HG02870 (cell line): ENCODE measurements at regions not wholly inside any gene's neighbourhood (a gene's known extent, or its start where the extent isn't known, plus 50 kb on each side); places are given as distances from the start of the nearest gene placed in this dataset.
"Not testable (repeated sequence)": the region's sequence is repeated elsewhere in the genome, so short reads cannot be mapped to it uniquely, and the experiment has no call there.

Experiments
- ATAC-seq: cut with Tn5 transposase; IDR thresholded peaks from one replicate; pipeline ENCODE4 v1.9.1; 2021; ENCODE audit warnings: mild to moderate bottlenecking, moderate library complexity; ENCODE audit not compliant: unreplicated experiment

DNA sequence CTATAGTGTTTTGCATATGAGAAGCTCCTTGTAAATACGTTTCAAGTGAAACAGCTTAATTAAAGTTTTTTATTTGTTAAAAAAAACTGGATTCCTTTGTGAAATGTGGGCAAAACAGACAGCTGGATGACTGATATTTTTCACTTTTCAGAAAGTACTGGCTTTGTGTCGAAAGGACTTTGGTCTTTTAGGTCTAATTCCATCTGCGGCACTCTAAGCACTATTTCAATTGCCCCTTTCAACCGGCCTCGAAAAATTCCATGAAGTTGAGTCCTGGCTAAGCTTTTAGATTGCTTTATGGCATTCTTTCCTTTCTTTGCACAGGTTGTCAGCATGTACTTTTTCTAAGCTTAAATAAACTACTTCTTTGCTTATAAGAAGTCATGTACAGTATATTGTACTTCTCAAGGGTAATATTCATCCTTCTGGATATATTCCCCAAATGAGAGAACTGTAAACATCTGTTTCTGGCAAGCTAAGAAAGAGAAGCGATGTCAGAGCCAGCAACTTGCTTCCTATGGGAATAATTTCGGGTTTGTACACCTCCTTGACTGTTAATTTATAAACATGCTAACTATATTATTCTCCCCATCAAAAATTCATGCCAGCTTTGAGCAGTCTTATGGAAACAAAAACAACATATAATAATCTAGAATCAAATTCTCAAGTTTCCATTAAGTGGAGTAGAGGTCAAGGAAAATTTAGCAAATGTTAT is 611.3 kb downstream of the ETNK1 start:
- ATAC-seq, result no peak

DNA sequence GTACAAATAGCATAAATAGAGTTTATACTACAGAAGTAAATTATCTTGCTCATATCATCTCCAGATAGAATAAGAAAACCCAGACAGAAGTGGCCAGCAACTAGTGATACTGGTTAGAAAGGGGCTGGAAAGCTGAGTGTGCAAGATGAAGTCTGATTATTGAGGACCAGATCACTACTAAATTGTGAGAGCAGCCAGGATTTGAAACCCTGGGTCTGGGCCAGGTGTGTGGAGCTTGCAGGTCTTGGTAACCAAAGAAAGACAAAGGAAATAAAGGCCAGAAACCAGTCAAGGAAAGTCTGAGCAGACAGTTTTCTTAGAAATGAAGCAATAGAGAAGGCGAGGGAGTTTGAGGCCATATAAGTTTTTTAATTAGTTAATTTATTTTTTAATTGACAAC is 611.8 kb downstream of the ETNK1 start:
- ATAC-seq, result no peak

DNA sequence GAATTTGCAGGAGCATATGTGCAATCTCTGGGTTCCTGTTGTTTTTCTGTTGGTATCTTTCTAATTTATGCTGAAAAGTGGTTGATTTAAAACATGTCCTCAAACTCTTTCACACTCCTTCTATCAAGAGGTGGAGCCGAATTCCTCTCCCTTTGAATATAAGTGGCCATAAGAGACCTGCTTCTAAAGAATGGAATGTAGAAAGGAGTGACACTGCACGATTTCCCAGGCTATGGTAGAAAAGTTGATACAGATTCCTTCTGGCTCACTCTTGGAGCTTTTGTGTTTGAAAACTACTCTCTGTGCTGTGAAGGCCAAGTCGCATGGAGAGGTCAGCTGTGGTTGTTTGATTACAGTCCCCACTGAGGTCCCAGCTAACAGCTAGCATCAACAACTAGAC is 613.2 kb downstream of the ETNK1 start:
- no peak for ATAC-seq

DNA sequence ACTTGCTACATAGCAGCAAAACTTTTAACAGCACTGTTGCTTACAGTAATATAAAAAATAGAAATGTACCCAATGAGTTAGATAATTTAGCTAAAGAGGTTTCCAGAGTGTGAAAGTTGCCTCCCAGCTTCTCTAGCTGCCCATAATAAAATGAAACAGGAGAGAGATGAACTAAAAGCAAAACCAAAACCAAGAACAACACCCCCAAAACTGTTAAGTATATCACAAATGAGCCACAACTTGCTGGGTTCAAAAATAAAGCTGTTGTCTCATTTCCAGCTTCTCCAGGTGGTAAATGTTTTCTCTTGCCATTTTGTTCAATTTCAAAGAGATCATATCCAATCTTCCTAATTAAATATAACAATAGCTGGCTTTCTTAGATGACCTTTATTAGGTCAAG is 614.0 kb downstream of the ETNK1 start:
- no peak for ATAC-seq

DNA sequence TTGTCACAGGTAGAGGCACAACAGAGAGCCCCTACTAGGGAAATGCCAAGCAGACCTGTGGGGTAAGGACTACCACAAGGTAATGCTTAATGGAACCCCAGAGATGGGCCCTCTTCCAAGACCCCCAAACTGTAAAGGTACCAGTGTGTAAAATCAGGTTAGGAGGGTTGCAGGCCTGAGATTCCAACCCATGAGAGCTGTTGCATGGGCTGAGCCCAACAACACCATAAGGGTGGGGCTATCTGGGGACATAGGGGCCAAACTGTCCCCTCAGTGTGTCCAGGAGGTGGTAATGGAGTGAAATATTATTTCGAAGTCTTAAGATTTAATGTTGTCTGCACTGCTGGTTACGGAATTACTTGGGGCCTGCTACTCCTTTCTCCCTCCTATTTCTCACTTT is 620.2 kb downstream of the ETNK1 start:
- no peak for ATAC-seq

DNA sequence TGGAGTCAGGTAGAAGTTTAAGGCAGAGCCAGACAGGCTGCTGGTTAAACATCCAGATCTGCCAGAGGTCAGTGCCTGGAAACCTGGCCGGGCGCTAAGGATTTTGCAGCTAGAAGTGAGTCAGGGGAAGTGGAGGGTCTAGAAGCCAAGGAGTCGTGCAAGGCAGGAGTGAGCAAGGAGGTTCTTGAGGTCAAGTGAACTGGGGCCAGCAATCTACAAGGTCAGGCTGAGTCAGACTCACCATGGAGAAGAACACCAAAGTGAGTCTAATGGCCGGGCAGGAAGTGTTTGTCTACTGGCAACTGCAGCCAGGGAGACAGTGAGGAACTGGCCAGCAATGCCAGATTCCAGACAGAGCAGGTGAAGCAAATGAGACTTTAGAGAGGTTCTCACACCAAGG is 628.2 kb downstream of the ETNK1 start:
- no peak for ATAC-seq

DNA sequence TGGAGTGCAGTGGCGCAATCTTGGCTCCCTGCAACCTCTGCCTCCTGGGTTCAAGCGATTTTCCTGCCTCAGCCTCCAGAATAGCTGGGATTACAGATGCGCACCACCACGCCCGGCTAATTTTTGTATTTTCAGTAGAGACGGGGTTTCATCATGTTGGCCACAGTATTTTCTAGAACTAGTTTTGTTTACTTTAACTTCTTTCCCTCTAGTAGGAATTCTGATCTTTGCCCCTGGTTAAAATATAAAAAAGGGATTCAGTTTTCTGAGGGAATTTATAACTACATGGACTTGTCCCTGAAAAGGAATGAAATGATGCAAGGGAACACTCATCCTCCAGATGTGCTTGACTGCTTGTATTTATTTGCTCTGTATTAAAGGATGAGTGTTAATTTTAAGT is 628.9 kb downstream of the ETNK1 start:
- ATAC-seq, result not testable (repeated sequence)

DNA sequence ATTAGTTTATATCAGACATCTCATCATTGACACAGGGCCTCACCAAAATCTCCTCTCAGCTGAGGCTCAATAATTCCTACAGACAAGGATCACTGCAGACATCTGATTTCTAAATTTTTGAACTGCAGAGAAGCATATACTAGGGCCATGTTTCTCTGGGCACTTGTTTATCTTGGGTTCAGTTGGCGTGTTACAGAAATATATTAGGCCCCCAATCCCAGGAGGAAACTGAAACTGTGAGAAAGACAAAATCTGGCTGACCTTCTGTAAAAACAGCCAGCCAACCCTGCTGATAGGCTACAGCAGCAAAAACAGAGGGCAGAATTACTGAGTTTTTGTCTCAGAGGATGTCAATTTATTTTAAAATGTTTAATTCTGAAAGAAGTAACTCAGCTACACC is 634.6 kb downstream of the ETNK1 start:
- ATAC-seq, result no peak

DNA sequence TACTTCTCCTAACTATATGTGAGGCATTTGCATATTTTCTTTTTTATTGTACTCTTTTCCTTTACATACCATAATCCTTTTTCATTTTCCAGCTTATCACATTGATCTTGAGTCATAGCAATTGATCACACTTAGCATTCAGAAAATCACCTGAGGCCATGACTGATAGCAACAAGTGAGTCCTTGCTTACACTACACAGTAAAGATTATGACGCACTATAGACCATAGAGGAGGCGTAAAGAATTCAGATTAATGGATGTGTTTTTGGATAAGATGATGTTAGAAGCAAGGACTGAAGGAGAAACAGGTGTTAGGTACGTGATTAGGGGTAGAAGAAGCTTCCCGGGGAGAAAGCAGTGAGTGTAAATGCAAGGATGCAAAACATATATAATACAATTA is 637.7 kb downstream of the ETNK1 start:
- ATAC-seq, result no peak

DNA sequence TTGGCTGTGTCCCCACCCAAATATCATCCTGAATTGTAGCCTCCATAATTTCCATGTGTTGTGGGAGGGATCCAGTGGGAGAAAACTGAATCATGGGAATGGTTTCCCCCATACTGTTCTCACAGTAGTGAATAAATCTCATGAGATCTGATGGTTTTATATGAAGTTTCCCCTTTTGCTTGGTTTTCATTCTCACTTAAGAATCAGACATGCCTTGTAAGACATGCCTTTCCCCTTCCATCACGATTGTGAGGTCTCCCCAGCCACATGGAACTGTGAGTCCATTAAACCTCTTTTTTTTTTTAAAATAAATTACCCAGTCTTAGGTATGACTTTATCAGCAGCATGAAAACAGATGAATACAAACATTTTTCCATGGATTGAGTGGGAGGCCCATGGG is 652.9 kb downstream of the ETNK1 start:
- no peak for ATAC-seq

DNA sequence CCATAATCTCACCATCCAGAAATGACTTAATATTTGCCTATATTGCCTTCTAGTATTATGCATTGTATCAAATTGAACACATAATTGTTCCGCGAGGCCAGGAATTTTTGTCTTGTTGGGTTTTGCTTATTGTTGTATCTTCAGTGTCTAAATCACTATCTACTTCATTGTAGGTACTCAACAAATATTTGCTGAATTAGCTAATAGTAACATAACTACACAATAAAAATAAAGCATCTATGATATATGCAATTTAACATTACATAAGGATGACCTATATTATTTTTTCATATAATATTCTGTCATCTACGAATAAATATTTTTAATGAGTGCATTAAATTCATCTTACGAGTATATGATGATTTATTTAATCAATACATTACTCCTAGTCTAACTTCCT is 656.3 kb downstream of the ETNK1 start:
- ATAC-seq, result no peak

DNA sequence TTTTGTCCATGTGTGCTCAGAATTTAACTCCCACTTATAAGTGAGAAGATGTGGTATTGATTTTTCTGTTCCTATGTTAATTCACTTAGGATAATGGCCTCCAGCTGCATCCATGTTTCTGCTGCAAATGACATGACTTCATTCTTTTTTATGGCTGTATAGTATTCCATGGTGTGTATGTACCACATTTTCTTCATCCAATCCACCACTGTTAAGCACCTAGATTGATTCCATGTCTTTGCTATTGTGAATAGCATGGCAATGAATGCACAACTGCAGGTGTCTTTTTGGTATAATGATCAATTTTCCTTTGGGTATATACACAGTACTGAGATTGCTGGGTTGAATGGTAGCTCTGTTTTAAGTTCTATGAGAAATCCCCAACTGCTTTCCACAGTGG is 657.7 kb downstream of the ETNK1 start:
- no peak for ATAC-seq

DNA sequence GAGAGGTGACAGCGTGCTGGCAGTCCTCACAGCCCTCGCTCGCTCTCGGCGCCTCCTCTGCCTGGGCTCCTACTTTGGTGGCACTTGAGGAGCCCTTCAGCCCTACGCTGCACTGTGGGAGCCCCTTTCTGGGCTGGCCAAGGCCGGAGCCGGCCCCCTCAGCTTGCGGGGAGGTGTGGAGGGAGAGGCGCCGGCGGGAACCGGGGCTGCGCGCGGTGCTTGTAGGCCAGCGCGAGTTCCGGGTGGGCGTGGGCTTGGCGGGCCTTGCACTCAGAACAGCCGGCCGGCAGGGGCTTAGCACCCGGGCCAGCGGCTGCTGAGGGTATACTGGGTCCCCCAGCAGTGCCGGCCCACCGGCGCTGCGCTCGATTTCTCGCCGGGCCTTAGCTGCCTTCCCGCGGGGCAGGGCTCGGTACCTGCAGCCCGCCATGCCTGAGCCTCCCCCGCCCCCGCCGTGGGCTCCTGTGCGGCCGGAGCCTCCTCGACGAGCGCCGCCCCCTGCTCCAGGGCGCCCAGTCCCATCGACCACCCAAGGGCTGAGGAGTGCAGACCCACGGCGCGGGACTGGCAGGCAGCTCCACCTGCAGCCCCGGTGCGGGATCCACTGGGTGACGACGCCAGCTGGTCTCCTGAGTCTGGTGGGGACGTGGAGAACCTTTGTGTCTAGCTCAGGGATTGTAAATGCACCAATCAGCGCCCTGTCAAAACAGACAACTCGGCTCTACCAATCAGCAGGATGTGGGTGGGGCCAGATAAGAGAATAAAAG is 661.0 kb downstream of the ETNK1 start:
- ATAC-seq, result not testable (repeated sequence)

DNA sequence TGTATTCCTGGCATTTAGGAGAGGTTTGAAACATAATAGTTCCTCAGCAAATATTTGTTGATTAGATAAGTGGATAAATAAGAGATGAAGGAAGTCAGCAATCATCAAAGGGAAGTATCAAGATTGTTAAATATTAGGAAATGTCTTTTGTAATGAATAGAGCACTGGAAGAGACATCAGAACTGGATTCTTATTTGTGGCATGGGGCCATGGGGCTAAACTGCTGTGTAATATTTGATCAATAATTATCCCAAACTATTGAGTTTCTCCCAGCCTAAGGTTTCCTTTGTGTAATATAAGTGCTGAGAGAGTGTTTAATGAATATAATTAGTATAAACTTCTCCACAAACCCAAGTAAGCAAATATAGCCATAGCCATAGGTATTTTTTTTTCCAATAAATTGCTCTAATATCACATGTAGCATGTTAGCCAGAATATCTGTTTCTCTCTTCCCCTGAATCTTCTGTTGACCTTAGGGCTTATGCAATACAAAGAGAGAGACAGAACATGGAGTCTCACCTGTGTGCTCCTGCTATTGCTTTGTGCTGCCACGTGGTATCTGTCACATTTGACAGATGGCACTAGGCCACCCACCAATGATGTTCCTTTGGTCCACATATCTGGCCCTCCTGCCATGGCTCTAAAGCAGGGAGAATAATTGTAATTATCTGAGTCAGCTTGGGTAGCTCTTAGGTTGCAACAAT is 658.7 kb downstream of the SOX5 start:
- no peak for ATAC-seq

DNA sequence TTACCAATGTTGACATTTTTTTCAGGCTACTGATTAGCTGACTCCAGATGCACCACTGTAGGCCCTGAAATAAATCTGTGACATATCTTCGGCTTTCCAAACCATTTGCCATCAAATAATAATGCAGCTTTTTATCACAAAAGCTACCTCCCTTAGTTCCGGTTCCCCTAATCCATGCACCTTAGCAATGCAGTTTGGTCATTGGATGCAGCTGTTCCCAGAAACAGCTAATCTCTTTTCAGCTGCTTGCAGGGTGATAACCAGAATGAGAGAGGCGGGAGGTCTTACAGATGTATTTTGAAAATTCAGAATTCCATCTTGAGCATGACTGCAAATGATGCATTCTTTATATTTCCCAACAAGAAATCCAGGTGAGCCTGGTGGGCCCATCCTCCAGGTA is 646.2 kb downstream of the SOX5 start:
- no peak for ATAC-seq

DNA sequence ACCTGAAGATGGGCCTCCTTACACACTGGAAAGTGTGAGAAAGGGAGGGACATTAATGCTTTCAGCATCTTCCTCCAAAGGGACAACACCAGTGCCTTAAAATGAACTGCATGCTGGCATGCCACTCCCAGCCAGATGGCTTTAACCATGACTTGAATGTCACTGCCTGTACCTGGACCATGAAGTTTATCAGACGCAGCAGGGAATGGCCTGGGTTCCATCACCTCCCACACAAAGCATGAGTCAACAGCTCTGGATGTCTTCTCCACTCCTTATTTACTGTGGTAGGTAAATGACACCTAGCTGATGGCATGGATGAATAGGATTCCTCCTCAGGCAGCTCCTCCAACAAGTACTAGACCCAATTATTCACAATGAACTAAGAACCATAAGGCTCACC is 645.6 kb downstream of the SOX5 start:
- ATAC-seq, result no peak

DNA sequence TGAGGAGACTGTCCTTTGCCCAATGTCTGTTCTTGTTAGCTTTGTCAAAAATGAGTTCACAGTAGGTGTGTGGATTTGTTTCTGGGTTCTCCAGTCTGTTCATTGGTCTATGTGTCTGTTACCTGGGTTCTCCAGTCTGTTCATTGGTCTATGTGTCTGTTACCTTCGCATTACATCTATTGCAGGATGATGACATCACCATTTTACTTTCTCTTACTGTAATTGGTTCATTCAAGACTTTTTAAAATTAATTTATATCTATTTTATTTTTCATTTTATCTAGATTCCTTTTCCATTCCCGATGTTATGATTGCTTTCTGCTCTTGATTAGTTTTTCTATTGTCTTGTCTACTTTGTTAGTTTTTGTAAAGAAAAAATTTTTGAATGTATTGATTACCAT is 615.5 kb downstream of the SOX5 start:
- ATAC-seq, result no peak

DNA sequence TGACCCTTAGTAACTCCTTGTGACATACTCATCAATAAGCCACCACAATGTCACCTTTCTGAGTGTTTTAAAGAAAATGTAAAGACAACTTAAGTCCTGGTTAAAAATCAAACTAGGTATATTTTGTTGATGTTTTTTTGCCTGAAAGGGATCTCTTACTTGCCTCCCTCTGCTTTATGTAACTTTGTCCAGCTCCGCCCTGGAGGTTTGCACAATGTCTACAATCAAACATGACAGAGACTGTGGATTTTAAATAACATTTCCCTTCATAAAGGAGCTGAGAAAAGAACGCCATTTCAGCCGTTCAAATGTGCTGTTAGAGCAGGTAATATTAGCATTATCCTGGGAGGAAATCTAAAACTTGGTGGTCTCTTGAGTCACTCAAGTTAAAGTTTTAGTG is 613.9 kb downstream of the SOX5 start:
- ATAC-seq, result no peak

DNA sequence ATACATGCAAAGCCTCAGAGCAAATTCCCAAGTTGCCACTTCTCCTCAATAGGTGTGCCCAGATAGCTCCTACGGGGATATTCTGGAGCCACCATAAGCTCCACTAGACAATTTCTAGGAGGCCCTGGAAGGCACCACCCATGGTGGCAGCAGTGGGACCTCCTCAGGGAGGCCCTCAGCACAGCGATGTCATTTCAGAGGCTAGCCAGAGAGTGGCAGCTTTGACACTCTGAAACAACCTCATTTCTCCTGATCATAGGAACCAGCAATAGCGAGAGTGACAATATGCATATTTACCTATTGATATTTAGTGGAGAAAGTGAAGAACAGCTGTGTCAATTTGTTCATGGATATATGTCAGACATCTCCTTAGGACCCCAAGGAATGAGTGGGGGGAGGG is 612.3 kb downstream of the SOX5 start:
- ATAC-seq, result no peak

DNA sequence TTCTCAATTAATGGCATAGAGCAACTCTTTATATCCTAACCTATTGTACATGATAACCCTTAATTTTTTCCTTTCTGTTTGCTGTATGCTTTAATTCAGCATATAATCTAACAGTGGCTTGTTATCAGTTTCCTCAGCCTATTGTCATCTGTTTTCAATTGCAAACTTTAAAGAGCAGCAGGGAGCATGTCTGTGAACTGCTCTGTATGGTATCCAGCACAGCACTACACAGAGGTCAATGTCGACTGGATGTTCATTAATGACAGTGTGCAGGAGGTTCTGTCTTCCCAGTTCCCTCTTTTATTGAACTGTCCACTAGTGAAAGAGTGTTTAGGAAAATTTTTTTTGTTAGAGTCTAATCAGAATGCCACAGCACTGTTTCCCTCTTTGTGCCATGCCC is 609.1 kb downstream of the SOX5 start:
- no peak for ATAC-seq

DNA sequence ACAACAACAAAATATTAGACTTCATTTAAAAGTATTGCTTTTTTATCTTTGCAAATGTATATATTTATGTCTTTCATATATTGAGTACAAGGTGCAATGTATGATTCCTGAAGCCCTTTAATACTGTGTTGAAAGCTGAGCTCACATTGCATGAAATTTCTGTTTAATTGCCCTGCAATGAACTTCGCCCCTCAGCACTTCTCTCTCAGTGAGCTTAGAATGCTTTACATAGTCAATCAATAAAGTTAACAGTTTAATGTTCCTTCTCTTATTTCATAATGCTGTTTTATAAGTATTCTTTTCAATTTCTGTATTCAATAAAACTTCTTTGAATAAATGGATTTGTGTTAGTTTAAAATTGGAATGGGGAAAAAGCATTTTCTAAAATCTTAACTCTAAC is 607.1 kb downstream of the SOX5 start:
- no peak for ATAC-seq

DNA sequence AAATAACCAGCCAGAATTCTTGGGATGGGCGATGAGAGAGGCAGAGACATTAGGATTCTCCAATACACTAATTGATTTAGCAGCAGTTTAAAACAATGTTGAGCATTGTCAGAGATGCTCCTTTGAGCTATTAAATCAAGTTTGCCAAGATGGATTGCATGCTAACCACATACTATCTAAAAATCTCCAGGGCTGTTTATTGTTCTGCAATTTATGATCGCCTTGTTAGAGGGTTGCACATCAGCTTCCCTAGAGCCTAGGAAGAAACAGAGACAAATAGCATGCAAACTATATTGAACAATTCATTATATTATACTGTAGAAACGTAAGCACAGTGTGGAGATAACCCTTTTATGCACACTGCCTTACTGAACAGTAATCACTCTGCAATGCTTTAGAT is 599.9 kb downstream of the SOX5 start:
- ATAC-seq, result no peak
